AG09309 (cell line): ENCODE measurements at regions not wholly inside any gene's neighbourhood (a gene's known extent, or its start where the extent isn't known, plus 50 kb on each side); places are given as distances from the start of the nearest gene placed in this dataset.

ENCODE experiments used
- DNase-seq: peaks from one replicate; pipeline ENCODE4 v3.0.0-alpha.2; 2010; ENCODE audit warnings: low read depth
- H3K4me3 ChIP-seq: 2 replicates; pipeline ENCODE4 v1.5.1; 2011; ENCODE audit warnings: mild to moderate bottlenecking, low read depth, low read length, moderate library complexity; ENCODE audit not compliant: control insufficient read depth
- TF ChIP-seq, protein P1 (sequence below): IDR thresholded peaks from 2 replicates; pipeline ENCODE4 v1.5.1; 2011; ENCODE audit warnings: mild to moderate bottlenecking, low read depth, low read length, inconsistent platforms; ENCODE audit not compliant: insufficient read depth, control insufficient read depth; ENCODE audit errors: missing control alignments

- TF ChIP-seq, protein P1, sequence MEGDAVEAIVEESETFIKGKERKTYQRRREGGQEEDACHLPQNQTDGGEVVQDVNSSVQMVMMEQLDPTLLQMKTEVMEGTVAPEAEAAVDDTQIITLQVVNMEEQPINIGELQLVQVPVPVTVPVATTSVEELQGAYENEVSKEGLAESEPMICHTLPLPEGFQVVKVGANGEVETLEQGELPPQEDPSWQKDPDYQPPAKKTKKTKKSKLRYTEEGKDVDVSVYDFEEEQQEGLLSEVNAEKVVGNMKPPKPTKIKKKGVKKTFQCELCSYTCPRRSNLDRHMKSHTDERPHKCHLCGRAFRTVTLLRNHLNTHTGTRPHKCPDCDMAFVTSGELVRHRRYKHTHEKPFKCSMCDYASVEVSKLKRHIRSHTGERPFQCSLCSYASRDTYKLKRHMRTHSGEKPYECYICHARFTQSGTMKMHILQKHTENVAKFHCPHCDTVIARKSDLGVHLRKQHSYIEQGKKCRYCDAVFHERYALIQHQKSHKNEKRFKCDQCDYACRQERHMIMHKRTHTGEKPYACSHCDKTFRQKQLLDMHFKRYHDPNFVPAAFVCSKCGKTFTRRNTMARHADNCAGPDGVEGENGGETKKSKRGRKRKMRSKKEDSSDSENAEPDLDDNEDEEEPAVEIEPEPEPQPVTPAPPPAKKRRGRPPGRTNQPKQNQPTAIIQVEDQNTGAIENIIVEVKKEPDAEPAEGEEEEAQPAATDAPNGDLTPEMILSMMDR: no peak
- no peak overlapping the region for H3K4me3 ChIP-seq
- DNase-seq: no peak
Measured at GRCh38 chr4:54554339-54554990, 103.3 kb upstream of the KIT start.

GRCh38 chr4:54556051-54556450 lies 101.7 kb upstream of the KIT start:
- H3K4me3 ChIP-seq: no peak overlapping the region
- no peak for DNase-seq
- TF ChIP-seq, protein P1: no peak

DNA sequence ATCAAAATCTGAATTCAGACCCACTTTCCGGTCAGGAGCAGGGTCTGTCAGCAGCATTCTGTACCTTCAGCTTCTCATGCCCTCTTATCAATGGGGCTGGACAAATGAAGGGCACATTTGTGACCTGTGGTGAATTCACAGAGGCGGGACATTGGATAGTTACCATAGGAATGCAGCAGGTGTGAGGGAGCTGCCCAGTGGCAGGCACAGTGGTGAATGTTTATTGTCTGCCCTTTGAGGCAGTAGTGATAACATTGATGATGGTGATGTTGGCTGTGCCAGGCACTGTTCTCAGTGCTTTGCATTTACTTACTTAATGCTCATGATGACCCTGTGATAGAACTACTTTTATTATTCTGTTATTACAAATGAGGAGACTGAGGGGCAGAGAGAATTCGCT lies 101.2 kb upstream of the KIT start:
- no peak for DNase-seq

DNA sequence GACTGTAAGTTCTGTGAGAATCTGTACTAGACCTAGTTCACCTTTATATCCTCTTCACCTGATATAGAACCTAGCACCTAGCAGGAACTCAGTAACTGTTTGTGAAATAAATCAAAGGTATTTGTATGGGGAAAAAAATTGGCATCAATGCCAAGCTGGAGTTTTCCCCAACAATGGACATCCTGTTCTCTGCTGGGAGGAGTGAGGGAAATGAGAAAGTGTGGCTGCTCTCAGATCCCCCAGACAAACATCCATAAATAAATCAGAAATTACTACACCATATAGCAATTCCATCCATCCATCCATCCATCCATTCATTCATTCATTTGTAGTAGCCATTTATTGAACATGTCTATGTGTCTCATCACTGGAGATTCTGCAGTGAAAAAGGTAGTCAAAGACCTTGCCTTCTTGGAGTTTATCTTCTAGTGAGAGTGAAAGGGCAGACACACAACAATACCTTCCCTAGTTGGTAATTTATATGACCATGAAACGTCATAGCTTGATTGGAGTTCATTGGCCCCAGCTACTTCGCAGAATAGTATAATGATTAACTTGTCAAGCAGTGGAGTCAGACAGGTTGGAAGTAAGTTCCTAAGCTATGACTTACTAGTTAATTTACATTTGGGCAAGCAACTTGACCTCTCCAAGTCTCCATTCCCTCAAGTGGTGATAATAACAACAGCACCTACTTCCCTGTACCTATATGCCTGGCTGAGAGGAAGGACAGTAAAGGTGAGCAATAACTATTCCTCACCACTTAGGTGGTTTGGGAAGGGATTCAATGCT lies 98.7 kb upstream of the KIT start:
- H3K4me3 ChIP-seq: no peak overlapping the region
- DNase-seq: no peak
- TF ChIP-seq, protein P1: no peak

More for the DNA sequence above, 101.2 kb upstream of the KIT start:
- no peak overlapping the region for H3K4me3 ChIP-seq
- TF ChIP-seq, protein P1: no peak

DNA sequence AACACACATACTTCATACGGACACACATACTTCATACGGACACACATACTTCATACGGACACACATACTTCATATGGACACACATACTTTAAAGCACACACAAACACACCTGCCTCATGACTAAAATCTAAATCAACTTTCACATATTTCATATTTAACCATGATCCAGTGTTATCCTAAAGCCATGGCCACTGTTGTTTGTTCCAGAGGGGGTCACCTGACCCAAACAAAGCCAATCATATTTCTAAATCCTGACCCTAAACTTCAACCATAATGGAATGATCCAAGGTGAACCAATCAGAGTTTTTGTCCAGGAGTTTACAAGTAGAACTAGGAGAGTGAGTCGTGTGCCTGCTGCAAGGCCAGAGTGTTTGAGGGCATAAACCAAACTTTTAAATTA lies 97.2 kb upstream of the KIT start:
- no peak overlapping the region for H3K4me3 ChIP-seq
- TF ChIP-seq, protein P1: no peak
- DNase-seq: no peak

GRCh38 chr4:54561940-54562339 lies 95.8 kb upstream of the KIT start:
- DNase-seq: no peak
- no peak overlapping the region for H3K4me3 ChIP-seq
- TF ChIP-seq, protein P1: no peak

DNA sequence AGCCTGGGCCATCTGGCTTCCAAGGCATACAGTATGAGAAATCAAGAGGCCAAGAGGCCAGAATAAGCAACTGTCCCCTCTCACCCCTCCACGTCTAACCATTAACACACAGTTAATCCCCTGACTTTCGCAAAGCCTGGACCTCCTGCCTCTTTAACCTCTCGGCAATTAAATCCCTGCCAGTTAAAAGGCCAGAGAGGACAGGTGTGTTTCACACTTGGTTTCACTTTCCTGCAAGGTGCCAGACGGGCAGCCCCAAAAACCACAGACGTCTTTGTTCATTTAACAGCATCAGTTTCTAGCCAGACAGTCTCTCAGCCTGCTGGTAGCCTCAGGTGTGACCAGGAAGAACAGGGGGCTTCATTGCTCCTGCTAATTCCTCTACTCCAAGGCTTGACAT lies 91.1 kb upstream of the KIT start:
- TF ChIP-seq, protein P1: no peak
- no peak overlapping the region for H3K4me3 ChIP-seq
- DNase-seq: no peak
